M059J (cell line): ENCODE measurements at regions not wholly inside any gene's neighbourhood (a gene's known extent, or its start where the extent isn't known, plus 50 kb on each side); places are given as distances from the start of the nearest gene placed in this dataset.
A peak's percentile ranks its signal among the peaks of the same experiment; 100 is the strongest.

Source experiments
- DNase-seq: peaks from one replicate; pipeline ENCODE4 v3.0.0-alpha.2; 2012; ENCODE audit warnings: low read depth

DNA sequence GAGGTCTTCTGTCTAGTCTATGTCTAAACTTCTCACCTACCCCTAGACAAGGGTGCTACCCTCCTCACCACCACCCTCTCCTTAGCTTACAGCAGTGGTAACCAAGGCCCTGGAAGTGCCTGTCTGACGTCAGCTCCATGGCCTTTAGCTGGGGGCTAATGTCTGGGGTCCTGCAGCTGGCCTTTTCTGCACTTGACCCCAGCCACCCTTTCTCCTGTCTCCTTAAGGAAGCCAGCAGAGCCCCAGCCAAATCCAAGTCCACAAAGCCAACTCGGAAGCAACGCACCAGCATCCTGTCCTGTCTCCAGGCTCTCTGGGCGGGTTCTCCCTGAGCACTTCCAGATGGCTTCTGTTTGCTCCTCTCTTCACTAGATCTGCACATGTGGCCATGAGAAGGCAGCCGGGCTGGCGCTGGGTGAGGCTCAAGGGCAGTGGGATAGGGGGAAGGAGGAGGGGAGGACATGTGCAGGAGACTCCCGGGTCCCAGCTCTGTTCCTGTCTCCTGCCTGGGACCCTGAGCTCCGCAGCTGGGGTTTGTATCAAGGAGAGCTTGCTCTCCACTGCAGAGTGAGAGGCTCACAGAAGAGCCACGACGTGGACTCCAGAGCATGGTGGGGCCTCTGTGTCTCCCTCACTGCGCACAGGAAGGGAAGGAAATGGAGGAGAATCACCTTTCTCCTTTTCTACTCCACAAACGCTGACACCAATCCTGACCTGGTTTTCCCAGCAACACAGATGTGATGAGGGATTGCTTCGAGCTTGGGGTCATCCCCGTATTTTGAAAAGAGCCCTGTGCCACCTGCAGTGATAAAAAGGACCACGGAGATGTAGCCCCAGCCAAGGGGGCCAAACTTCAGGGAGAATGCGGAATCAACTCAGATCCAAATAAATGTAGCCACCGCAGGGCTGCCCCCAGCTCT, 204.2 kb downstream of the USP12 start:
- DNase-seq, result no peak

DNA sequence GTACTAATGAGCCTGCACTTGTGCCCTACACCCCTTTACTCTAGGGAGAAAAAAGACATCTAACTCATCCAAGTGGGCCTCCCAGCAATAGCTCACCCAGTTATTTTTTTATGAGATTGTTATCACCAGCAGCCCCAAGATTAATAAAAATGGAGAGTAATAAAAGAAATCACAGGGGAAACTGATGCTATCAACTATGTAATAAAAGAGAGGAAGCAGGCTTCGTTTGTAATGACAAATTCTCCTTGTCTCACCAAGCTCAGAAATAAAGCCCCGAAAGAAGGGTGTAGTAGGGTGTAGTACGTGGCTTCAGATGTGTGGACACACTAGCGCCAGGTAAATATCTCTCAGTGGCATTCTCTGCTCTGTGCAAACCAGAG, 204.9 kb downstream of the USP12 start:
- no peak for DNase-seq

DNA sequence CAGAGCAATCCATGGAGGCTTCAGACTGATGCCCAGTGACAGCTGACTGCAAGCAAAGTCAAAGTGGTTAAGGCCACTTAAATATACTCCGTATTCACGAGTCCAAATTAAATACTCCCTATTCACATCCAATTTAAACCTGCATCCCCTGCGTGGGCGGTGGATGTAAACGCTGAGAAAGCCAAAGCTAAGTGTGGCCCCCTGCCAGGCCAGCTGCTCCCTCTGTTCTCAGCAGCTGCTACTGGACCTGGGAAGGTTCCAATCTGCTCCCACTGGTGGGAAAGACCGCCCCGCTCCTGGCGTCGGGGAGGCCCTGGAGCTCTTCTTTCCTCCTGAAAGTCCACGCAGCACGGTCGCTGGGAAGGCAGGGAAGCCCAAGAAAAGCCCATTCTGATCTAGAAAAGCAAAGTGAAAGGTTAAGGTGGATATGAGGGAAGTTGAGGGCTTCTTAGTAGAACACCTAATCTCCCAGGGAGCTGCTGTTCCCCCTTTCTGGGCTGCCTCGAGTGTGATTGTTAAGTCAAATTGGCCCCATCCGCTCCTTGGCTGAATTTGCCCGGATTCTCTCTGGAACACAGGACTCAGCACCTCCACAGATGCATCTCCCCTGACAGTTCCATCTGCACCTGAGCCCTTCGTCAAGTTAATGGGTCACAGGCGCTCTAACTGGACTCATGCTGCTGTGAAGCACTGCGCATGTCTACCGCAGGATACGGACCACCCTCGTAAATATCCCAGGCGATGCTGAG, 205.5 kb downstream of the USP12 start:
- DNase-seq, result no peak

DNA sequence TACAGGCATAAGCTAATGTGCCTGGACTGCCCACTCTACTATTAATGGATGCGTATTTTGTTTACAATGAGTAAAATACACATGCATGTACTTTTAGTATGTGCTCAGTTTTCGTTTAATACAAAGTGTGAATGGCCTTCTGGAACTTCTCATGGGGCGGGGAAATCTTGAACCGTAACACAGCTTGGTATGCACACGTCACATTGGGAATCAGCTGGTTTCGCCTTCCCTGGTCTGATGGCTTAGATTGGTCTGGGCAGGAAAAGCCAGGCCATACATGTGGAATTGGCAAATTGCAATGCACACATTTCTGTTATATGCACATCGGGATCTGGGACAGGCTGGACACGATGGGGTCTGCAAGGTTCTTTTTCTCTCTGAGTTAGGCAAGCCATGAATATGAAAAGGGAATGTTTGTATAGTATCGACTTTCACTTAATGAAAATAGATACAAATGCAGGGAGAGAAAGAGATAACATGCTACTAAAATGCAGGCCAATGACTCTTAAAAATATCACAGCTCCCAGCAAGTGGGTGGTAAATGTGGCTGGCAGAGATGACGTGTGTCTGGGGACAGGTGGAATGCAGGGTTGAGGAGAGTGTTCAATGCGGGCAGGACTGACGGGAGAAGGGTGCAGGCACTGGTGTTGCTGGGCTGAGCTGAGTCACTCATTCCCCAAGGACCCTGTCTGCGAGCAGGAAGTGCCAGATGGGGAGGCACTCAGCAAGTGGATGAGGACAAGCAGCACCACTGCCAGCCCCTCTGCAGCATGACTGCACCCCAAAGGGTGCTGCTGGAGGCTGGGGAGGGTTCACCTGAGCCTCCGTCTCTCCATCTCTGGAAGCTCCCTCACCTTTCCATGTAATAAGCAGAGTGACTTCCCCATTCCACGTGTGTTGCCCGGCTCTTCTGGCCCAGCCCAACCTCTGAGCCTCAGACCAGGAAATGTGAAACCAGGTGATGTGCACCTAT, 204.0 kb upstream of the GPR12 start:
- DNase-seq, result peak; percentile 76

DNA sequence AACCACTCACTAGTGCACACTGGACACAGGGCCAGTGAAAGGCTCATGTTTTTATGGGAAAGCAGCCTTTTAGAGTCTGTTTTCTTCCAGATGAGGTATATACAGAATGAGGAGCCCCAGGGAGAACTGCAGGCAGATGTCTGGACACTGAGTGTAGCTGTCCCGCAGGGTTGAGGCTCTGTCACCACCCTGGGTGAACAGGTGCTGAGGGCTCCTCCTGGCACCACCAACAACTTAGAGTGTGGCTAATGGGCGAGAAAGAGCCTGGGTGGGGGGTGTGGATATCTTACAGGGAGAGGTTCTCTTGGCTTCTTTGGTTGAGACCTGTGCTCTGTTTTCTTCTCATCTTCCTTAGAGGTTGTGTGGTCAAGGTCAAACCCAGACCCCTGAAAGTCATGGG, 202.1 kb upstream of the GPR12 start:
- no peak for DNase-seq

DNA sequence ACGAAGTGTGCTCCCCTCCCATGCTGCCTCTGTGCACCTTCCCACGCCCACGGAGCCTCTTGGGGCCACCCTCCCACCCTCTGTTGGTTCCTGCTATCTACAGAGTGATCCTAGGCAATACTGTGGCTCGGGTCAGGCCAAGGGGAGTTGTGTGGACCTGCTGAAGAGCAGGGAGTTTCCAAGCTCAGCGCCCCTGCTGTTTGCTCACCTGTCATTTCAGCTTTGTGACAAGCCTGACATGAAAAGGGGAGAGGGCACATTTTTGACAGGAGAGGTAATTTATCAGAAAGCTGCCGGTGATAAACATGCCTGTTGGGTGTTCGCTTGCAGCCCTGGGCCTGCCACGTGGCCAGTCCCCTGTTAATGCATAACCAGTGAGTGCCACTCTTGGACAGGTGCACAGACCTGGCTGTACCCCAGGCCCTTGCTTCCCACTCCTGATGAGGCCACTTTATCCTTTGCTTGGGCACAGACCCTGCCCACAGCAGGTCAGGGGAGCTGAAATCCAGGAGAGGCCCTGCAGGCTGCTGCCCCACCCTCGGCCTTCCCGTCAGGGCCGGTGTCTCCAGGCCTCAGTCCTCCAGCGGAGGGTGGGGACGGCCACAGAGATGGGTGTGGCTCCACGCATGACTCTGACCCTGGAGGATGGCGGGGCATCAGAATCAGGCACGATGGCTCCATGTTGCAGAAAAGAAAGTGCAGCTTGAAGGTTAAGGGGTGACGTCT, 201.5 kb upstream of the GPR12 start:
- no peak for DNase-seq

DNA sequence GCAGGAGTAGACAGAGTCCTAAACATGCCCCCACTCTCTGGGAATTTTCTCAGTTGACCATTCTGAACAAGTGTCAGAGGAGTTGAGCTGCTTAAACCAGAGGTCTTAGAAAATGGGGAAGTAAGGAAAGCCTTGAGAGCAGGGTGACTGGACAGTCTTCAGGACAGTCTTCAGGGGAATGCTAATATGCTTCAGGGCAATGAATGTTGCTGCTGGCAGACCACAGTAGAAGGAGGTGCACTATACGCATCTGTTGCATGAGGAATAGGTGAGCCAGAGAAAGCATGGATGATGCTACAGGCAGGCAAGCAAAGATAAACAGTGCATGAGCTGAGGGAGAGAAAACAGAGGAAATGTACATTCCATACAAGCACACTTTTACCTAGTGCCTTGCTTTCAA, 196.6 kb upstream of the GPR12 start:
- DNase-seq, result peak; percentile 35

DNA sequence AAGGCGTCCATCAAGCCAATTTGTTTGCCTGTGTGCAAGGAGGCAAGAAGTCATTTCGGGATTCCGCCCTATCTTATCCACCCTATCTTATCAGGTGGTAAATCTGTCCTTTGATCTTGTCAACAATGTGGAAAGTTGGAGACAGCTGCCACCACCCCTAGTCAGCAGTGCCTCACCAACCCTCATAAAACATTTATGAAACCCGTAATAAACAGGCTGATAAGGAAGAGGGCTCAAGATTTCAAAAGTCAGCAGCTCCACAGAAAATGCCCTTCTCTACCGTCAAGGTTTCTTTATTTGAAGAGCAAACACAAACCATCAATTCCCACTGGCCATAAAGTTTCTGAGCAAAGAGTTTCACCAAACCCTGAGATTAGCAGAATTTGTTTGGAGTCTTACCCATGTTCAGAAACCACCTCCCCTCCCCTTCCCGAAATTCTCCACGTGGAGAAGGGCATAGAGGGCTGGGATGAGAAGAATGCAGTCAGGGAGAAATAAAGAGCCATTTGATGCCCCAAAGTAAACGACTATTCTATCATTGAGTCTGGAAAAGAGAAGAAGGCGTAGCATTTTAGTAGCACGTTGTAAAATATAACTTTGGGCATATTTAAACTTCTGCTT, 196.0 kb upstream of the GPR12 start:
- no peak for DNase-seq

DNA sequence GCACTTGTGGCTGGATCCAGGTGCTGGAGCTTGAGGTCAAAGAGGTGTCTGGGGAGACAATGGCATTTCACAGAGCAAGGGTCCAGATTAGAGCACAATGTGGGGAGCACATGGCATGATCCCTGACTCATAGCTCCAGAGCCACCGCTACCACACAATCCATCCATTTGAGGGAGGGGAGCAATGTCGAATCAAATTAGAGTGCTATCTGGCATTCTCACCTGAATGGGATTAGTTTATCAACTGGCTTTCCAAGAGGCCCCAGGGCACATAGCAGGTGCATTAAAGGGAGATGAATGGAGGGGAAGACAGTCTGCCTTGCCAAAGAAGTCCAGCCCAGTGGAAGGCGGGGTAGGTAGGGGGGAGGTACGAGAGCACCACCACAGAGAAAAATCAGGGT, 194.4 kb upstream of the GPR12 start:
- no peak for DNase-seq

DNA sequence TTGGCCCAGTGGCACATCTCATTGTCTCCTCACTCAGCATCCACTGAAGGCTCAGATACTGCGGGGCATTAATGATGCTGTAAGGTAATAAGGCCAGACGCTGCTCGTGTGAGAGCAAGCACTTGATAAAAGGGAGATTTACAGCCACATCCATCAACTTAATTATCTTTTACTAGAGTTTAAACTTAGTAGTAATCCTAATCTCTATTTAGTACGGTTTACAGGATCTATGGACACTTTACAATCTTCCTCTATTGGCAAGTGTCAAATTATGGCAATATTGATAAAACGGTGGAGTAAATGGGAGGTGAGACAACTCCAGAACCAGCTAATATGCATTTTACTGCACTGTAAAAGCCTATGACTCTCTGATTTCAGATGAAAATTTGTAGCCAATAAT, 192.7 kb upstream of the GPR12 start:
- DNase-seq, result no peak

DNA sequence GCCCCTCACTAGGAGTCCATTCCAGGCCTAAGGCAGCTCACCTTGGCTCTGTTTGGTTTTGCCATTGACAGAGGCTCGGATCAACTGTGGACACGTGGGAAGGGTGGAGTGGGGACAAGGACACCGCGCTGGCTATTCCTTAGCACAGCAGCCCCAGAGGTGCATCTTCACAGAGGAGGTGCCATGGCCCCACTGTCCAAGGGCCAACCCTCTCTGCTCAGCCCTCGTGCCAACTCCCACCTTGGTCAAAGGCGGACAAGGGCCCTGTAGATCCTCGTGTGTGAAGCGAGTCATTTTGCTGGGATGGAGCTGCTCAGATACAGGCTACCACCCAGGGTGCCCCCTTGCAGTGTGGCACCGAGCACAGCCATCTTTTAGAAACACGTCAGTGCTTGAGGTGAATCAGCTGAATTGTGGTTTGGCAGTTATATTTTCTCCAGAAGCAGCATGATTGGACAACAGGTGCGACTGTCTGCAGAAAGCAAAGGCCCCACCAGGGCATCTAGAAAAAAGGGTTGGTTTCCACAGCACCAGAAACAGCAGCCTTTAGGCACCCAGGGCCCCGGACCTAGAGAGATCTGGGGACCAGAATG, 192.1 kb upstream of the GPR12 start:
- DNase-seq, result peak; percentile 61

DNA sequence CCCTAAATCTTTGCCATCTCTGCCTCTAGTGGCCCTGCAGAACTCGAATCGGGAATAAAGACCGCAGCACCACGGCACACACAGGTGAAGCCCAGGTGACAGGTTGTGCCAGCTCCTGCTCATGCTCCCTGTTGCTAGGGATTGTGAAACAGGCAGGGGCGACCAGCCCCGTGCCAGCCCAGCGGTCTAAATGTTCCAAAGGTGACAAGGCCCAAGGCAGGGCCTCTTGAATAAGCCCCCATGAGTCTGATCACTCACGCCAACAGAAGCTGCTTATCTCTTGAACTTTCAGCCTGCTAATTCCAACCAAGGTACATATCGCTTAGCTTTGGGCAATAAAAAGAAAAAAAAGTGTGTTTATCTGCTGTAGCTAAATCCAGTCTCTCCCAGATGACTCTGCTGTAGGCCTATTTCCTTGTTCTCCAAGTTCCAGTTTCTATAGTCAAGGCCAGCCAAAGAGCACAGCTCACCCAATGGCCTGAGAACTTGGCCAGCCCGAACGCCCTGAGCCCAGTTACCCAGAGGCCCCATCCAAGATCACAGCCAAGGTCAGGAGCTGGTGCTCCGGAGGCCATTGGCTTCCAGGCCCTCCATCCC, 191.1 kb upstream of the GPR12 start:
- no peak for DNase-seq

DNA sequence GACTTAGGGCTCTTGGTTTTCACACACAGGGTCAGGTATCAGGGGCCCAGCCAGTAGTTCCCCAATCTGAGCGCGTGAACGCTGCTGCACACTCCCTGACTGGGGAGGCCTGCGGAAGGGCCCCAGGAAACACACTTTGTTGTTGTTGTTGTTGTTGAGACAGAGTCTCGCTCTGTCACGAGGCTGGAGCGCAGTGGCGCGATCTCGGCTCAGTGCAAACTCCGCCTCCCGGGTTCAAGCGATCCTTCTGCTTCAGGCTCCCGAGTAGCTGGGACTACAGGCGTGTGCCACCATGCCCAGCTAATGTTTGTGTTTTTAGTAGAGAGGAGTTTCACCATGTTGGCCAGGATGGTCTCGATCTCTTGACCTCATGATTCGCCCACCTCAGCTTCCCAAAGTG, 190.4 kb upstream of the GPR12 start:
- no peak for DNase-seq

DNA sequence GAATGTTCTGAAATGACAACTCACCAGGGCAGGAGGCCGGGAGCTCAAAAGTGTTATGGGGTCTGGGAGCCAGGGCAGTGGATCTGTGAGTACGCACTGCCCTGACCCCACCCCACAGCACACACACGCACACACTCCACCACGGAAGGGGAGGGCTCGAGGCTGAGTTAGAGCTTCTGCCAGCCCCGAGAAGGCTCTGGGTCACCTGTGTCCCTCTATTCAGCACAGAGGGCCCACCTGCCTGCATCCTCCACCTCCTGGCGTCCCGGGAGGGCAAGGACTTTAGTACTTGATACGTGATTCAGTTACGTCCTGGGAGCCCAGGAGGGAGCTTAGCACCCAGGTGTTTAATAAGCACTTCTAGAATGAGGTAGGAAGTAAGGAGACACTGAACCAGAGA, 190.0 kb upstream of the GPR12 start:
- no peak for DNase-seq

DNA sequence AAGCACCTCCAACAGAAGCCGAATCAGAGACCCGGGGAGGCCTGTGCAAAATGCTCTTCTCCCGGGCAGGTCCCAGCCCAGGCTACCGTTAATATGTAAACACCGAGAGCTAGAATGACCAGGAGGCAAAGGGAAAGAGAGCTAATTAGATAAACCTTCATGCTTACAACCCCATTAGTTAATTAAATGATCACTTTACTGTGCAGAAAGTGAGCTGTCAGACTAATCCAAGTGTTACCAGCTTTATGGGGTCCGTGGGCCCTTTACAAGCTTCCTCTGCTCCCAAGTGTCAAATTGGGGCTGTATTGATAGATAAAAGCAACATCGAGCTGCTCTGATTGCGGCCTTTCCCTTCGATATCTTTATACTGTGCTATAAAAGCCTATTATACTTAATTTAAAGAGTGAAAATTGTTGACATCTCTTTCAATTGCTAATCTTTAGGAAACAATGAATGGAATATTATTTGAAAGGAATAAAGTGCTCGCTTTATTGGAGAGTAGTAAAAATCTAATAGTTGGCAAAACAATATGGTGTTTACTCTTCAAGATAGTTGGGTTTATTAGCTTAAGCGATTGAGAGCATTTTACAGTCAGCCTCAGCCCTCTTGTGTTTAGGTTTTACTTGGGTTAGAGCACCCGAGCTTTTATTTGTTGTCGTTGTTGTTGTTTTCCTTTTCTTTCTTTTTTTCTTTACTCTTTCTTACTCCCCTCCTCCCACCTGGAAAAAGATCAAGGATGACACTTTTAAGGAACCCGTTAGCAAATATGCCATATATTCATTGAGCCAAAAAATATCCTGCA, 189.3 kb upstream of the GPR12 start:
- DNase-seq, result no peak

DNA sequence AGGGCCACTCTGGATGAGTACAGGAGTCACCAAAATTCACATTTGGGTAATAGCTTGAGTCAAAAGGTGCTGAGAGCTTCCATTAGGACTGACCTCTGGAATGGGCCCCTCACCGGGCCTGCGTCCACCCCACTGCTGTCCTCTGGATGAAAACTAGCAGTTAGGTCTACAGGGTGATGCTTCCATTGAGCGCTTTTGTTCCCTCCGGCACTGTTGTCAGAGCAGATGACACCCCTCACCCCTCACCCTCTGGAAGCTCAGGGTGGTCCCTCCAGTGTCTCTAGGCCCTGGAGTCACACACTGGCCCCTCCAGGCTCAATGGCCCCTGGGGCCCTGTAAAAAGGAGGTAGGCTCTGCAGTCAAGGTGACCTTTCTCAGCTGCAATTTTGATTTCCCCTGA, 187.8 kb upstream of the GPR12 start:
- DNase-seq, result no peak

DNA sequence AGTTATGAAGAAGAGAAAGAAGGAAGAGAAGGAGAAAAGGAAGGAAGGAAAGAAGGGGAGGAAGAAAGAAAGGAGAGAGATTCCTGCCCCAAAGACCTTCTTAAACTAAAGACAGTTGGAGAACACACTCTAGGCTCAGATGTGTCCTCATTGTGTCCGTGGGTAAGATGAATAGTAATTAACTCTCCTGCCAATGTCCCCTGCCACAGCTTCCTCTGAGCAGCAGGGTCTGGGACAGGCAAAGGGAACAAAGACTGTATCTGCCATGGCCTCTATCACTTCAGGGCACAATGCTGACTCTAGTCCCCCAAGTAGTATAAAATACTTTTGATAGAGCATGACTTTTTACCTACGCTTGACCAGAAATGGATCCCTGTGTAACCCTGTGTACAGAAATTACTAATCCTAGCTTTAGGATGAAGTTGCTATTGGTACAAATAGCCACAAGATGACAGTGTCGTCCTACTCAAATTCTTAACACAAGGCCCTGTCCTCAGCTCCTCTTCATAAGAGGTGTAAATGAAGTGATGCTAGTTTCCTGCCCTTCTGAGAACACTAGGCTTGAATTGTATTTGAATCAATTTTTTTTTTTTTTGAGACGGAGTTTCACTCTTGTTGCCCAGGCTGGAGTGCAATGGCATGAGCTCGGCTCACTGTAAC, 186.2 kb upstream of the GPR12 start:
- DNase-seq, result peak; percentile 72

DNA sequence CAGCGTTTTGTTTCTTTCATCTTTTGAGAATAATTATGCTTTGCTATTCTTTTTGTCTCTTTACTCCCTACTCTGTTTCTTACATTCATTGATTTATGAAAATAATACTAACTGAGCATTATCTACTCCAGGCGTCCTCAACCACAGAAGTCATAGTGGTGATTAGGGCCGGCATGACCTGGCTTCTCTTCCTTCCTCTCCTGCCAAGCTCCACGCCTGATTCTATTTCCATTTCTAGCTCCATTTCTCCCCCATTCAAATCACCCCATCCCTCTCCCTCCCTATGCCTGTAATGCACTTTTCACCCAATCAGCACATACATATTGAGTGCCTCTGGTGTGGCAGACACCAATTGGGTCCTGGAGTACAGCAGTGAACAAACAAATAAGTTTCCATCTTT, 183.2 kb upstream of the GPR12 start:
- DNase-seq, result no peak

DNA sequence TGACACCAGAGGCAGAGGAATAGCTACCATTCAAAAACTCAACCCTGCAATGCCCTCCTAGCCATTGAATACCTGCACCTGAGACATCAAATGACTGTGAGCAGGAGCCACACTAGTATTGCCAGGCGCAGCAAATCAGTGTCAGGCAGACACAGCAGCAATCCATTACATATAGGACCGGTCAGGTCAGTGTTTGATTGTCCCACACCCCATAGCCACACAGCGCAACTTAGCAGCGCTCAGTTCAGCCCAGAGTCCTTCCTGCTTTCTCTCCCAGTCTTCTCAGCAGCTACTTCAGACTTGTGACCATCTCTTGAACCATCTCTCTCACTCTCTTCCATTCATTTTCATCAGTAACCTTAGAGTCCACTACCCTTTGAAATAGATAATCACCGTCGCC, 181.6 kb upstream of the GPR12 start:
- DNase-seq, result no peak
